ENCODE measurements at regions not wholly inside any gene's neighbourhood (a gene's known extent, or its start where the extent isn't known, plus 50 kb on each side); places are given as distances from the start of the nearest gene placed in this dataset.
A peak's percentile ranks its signal among the peaks of the same experiment; 100 is the strongest.

DNA sequence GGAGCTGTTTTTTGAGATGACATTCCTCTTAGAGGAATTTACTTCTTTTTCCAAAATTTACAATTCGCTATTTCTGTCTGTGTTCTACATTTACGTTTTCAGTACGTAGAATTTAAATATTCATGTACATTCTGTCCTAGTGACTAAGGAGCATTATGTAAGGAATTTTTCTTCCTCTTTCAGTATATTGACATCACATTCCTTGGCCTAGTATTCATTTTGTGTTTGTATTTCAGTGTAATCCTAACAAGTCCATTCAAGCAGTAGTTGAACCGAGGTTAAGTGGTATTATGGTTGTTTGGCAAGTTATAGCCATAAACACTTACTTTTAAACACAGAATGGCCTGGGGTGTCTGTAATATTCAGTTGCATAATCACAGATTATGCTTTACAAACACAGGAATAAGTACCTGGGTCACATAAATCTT is 465.2 kb downstream of the PCNX1 start:
- intact Hi-C loops (cut with DNase I) = no loop called here
- H3K27ac ChIP-seq = peak overlapping the region in 1 of 4 donors; percentile 44
- peaks cover 12% of the 10 kb centered on the region for H3K4me1 ChIP-seq
- ATAC-seq = no peak
- no peak for TF ChIP-seq POLR2A (IDR thresholded peaks at IDR 0.05)
- TF ChIP-seq, protein P1, sequence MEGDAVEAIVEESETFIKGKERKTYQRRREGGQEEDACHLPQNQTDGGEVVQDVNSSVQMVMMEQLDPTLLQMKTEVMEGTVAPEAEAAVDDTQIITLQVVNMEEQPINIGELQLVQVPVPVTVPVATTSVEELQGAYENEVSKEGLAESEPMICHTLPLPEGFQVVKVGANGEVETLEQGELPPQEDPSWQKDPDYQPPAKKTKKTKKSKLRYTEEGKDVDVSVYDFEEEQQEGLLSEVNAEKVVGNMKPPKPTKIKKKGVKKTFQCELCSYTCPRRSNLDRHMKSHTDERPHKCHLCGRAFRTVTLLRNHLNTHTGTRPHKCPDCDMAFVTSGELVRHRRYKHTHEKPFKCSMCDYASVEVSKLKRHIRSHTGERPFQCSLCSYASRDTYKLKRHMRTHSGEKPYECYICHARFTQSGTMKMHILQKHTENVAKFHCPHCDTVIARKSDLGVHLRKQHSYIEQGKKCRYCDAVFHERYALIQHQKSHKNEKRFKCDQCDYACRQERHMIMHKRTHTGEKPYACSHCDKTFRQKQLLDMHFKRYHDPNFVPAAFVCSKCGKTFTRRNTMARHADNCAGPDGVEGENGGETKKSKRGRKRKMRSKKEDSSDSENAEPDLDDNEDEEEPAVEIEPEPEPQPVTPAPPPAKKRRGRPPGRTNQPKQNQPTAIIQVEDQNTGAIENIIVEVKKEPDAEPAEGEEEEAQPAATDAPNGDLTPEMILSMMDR (IDR thresholded peaks at IDR 0.05) = no peak
- H3K9me3 ChIP-seq = no peaks in the 10 kb centered on the region
- H3K27me3 ChIP-seq = no peaks in the 10 kb centered on the region
- H3K36me3 ChIP-seq (replicated peaks in 1 of 2; ENCODE audit: insufficient read depth in 1 of 2, low read depth in 2 of 2) = no peaks in the 10 kb centered on the region
- 62 to 75% methylated on average over 4 of the region's 4 CpGs for WGBS, 2 donors
- DNase-seq = no peak
- H3K4me3 ChIP-seq = no peak overlapping the region

DNA sequence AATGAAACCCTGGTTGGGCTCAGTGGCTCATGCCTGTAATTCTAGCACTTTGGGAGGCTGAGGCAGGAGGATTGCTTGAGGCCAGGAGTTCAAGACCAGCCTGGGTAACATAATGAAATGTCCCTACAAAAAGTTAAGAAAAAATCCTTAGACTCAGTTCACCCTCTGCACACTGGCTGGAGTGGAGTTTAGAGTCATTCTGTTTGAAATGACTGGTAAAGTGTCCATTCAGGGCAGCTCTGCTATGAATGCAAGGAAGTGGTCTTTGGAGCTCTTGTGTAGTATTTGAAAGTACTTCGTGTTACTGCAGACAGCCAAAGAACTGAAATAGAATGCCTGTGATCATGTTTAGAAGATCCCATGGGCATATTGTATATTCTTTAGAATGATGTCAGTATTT is 466.5 kb downstream of the PCNX1 start:
- no peaks in the 10 kb centered on the region for H3K27me3 ChIP-seq
- no peaks in the 10 kb centered on the region for H3K36me3 ChIP-seq (replicated peaks in 1 of 2; ENCODE audit: insufficient read depth in 1 of 2, low read depth in 2 of 2)
- no peaks in the 10 kb centered on the region for H3K9me3 ChIP-seq
- no peak overlapping the region for H3K4me3 ChIP-seq
- WGBS, 2 donors = 88 to 95% methylated on average over 1 of the region's 1 CpG
- DNase-seq (no peak), ATAC-seq (no peak)
- intact Hi-C loops (cut with DNase I) = no loop called here
- no peak overlapping the region for H3K27ac ChIP-seq
- H3K4me1 ChIP-seq = peaks cover 12% of the 10 kb centered on the region
- TF ChIP-seq POLR2A (IDR thresholded peaks at IDR 0.05) = no peak
- TF ChIP-seq, protein P1 (IDR thresholded peaks at IDR 0.05) = no peak

DNA sequence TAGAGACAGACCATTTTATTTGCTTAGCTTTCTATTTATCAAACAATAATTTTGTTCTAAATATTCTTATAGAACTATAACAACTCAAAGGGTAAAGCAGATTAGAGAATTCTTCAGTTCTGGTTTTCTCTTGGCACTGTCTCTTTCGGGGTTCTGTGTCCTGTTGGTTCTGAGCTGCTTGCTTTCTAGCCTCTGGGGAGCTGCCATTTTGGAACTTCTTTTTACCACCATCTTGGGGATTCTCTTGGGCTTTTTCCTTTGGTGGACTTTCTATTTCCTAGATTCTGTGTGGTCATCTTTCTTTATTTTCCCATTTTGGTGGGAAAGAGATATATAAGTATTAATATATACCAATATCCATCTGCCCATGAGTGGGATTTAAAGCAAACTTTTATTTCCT is 467.7 kb downstream of the PCNX1 start:
- H3K9me3 ChIP-seq = no peaks in the 10 kb centered on the region
- DNase-seq (no peak), ATAC-seq (no peak)
- intact Hi-C loops (cut with DNase I) = no loop called here
- 96% methylated on average over 1 of the region's 1 CpG for WGBS, 2 donors
- no peak overlapping the region for H3K4me3 ChIP-seq
- H3K27me3 ChIP-seq = no peaks in the 10 kb centered on the region
- H3K36me3 ChIP-seq (replicated peaks in 1 of 2; ENCODE audit: insufficient read depth in 1 of 2, low read depth in 2 of 2) = no peaks in the 10 kb centered on the region
- H3K27ac ChIP-seq = no peak overlapping the region
- peaks cover 12% of the 10 kb centered on the region for H3K4me1 ChIP-seq
- no peak for TF ChIP-seq POLR2A (IDR thresholded peaks at IDR 0.05)
- TF ChIP-seq, protein P1 (IDR thresholded peaks at IDR 0.05) = no peak

DNA sequence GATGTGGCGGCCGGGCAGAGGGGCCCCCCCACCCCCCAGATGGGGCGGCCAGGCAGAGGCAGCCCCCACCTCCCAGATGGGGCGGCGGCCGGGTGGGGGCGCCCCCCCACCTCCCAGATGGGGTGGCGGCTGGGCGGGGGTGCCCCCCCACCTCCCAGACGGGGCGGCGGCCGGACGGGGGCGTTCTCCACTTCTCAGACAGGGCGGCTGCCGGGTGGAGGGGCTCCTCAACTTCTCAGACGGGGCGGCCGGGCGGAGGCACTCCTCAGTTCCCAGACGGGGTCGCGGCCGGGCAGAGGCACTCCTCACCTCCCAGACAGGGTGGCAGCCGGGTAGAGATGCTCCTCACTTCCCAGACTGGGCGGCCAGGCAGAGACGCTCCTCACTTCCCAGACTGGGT is 469.8 kb downstream of the PCNX1 start:
- no peak overlapping the region for H3K27ac ChIP-seq
- peaks cover 10% of the 10 kb centered on the region for H3K4me1 ChIP-seq
- no peaks in the 10 kb centered on the region for H3K9me3 ChIP-seq
- TF ChIP-seq, protein P1 (IDR thresholded peaks at IDR 0.05) = no peak
- TF ChIP-seq POLR2A (IDR thresholded peaks at IDR 0.05) = no peak
- ATAC-seq (no peak), DNase-seq (no peak)
- no peak overlapping the region for H3K4me3 ChIP-seq
- H3K27me3 ChIP-seq = no peaks in the 10 kb centered on the region
- 95 to 97% methylated on average over 21 to 25 of the region's 28 CpGs for WGBS, 2 donors
- no peaks in the 10 kb centered on the region for H3K36me3 ChIP-seq (replicated peaks in 1 of 2; ENCODE audit: insufficient read depth in 1 of 2, low read depth in 2 of 2)
- intact Hi-C loops (cut with DNase I) = no loop called here

DNA sequence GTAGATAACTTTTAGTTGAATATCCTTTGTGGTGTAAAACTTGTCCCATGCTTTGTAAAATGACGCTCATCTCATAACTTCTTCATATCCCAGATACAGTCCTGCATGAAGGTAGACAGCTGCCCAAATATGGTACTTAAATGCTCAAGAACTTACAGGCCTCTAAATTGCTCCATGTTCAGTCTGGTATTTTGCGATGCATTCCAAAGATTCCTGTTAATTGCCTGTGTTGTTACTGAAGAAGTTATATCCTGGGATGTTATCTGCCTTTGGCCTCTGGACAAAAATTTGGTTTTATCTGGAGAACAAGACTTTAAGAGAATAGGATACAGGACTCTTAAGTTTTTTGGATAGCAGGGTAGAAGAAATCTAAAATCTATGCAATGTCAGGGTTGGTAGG is 473.0 kb downstream of the PCNX1 start:
- H3K27ac ChIP-seq = no peak overlapping the region
- TF ChIP-seq, protein P1 (IDR thresholded peaks at IDR 0.05) = no peak
- no peak for TF ChIP-seq POLR2A (IDR thresholded peaks at IDR 0.05)
- H3K27me3 ChIP-seq = no peaks in the 10 kb centered on the region
- DNase-seq (no peak), ATAC-seq (no peak)
- intact Hi-C loops (cut with DNase I) = no loop called here
- H3K4me1 ChIP-seq = peaks cover 30% of the 10 kb centered on the region
- H3K9me3 ChIP-seq = no peaks in the 10 kb centered on the region
- no peaks in the 10 kb centered on the region for H3K36me3 ChIP-seq (replicated peaks in 1 of 2; ENCODE audit: insufficient read depth in 1 of 2, low read depth in 2 of 2)
- no peak overlapping the region for H3K4me3 ChIP-seq
- 94 to 98% methylated on average over 2 of the region's 2 CpGs for whole genome bisulfite sequencing, 2 donors

All from body of pancreas (tissue), 4 donors.